ENCODE measurements at regions not wholly inside any gene's neighbourhood (a gene's known extent, or its start where the extent isn't known, plus 50 kb on each side); places are given as distances from the start of the nearest gene placed in this dataset.

DNA sequence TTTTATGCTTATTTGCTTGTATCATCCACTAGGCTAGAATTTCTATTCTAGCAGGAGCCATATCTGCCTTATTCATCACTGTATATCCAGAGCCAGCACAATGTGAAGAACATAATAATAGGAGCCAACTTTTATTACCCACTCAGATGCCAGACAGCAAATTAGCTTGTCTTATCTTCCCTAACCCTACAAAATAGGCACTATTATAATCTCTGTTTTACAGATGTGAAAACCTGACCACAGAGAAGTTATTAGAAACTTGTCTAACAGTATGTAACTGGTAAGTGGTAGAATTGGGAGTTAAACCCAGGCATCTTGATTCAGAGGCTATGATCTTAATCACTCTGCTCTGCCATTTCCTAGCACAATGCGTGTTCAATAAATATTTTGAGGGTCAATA, 579.5 kb downstream of the CAAP1 start:
- no peak for DNase-seq (ENCODE audit: low read depth)

DNA sequence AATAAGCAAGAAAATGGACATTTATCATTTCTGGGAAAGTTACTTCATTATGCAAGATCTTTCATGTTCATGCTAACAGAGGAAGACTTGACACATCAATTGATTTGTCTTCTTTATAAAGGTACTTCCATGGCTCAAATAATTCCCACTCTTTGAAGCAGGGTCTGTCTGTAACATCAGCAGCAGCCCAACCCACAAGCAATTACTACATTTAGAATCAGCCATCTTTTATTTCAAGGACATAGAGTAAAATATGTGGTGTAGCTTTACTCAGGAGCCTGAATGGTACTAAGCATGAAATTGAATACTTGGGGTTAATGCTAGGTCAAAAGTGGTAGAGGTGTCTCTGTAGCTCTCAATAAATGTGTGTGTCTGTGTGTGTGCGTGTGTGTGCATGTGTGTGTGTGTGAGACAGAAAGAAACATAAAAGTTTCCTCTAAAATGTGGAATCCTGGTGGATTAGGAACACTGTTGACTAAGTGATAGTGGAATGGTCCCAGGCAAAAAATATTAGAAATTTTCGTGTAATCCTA, 581.1 kb downstream of the CAAP1 start:
- DNase-seq (ENCODE audit: low read depth), result no peak

DNA sequence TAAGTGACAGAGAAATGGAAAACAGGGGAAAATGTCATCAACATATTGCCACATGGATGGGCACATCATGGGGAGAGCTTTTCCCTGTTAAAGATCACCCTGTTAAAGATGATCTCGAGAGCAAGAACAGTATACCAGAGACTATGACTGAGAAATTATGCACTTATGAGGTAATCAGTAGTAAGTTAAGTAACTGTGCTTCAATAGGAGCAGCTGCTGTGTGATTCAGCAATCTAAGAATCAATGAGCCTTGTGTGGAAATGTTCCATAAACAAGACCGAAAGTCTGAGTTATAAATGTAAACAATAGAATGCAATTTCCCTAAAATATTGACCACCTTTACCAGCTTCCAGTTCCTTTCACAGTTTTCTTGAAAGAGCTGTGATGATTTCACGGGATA, 582.3 kb downstream of the CAAP1 start:
- no peak for DNase-seq (ENCODE audit: low read depth)

DNA sequence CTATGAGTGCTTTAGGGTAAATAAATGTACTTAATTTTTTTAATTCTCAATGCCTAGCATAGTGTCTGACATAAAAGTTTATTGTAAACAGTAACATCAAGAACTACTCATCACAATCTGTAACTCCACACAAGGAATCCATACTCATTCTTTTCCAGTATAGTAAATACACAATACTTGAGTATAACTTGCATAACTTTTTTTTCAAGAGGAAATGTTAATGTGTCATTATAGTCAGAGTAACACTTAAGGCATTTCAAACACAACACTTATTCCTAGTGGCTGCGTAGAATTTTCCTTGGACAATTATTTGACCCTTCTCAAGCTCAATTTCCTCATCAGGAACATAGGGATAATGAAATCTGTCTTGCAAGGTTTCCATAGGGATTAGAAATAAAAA, 584.3 kb downstream of the CAAP1 start:
- DNase-seq (ENCODE audit: low read depth), result no peak

GRCh38 chr9:26301659-26302058, 590.9 kb downstream of the CAAP1 start:
- no peak for DNase-seq (ENCODE audit: low read depth)

DNA sequence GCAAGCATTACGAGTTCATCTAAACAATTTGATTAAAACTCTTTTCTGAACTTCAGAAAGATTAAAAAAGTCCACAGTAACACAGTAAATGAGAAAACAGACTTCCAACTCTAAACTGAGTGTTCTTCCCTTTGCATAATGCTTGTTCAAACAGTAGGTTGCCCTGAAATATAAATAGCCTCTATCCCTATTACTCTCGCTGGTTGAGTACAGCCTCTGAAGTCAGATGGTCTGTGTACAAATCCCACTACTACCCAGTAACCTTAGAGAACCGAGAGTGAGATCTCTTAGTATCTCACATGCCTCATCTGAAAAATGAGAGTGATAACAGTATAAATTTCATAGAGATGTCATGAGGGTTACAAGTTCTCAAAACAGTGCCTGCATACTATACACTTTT, 591.6 kb downstream of the CAAP1 start:
- DNase-seq (ENCODE audit: low read depth), result no peak

DNA sequence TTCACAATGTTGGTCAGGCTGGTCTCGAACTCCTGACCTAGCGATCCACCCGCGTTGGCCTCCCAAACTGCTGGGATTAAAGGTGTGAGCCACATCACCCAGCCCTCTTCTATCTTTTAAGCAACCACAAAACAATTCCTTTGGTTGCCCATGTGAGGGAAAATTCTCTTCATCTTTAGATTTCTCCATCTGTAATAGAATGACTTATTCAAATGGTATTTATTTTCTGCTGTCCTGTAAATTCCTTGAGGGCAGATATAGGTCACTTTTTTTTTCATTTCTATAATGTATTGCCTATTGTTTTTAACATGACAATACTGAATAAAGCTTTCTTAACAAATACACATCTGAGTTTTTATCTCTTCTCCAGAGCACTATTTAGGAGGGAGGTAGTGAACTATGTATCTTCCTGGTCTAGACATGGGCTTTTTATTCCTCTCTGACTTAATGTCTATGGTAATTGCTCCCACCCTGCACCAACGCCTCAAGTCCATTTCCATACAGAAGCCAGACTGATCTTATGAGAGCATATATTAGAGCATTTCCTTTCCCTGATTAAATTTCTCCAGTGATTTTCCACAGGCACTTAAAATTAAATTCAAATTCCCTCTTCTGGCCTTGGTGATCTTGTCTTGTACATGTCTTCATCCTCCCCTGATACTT, 595.6 kb downstream of the CAAP1 start:
- DNase-seq (ENCODE audit: low read depth), result no peak

GRCh38 chr9:26292943-26293342, 599.7 kb downstream of the CAAP1 start:
- DNase-seq (ENCODE audit: low read depth), result peak; percentile 21

GRCh38 chr9:26271495-26272122, 593.4 kb upstream of the TUSC1 start:
- no peak for DNase-seq (ENCODE audit: low read depth)

DNA sequence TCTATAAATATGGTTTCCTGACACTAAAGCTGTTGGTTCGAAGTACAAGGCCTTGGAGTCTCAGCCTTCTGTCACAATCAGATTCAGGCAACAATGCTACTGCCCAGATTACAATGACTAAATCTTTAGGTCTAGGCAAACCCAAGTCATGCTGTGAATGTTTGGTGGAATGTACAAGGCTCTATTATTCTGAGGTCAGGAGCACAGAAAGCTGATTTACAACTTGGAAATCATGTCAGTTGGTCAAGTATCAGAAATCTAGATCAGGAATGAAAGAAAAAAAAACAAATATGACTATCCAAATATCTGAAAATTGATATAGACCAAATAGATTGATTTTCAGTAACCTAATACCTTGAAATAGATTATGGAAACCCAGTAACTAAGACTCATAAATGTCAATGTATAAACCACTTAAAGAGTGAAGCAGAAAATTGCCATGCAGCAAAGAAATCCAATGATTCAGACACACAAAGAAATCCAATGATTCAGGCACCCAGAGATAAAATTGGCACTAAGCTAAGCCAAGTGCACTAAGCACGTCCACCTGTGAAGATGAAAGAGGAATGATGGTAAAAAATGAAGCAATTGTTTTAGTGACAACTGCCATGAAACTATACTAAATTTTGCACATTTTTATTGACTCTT, 588.0 kb upstream of the TUSC1 start:
- DNase-seq (ENCODE audit: low read depth), result no peak

DNA sequence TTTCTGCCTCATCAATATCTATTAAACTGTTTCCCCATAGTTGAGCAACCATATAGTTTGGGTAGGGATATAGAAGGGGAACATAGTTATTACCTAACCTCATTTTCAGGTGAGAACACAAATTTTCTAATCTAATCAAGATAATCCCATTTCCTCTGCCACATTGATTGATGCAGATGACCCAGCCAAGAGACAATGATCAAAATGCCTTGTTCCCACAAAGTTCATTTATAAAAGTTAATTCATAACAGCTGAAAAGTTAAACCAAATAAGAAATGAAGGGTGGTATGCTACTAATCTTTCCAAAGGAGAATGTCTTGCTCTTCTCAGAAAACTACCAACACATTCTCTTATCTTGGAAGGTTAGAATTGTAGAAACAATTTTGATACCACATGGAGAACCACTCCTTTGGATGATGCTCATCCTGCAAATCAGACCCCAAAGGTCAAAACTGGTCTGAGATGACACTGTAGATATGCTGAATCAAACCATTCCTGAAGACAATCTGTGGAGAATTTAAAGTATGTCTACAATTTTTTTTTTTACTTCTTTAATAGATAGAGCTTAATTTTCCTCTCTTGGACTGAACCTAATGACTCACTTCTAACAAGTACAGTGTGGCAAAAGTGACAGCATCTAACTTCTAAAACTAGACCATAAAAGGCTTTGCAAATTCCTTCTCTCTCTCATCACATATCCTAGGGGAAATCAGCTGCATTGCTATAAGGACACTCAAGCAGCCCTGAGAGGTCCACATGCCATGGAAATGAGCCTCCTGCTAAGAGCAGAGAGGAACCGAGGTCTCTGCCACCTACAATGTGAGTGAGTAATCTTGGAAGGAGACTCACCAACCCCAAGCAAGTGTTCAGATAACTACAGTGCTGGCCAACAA, 586.7 kb upstream of the TUSC1 start:
- DNase-seq (ENCODE audit: low read depth), result peak; percentile 96

DNA sequence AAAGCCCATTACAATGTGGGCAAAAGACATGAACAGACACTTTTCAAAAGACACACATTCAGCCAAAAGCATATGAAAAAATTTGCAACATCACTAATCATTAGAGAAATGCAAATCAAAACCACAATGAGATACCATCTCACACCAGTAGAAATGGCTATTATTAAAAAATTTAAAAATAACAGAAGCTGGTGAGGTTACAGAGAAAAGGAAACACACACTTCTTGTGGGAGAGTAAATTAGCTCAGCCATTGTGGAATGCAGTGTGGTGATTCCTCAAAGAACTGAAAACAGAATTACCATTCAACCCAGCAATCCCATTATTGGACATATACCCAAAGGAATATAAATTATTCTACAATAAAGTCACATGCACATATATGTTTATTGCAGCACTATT, 585.2 kb upstream of the TUSC1 start:
- DNase-seq (ENCODE audit: low read depth), result no peak

DNA sequence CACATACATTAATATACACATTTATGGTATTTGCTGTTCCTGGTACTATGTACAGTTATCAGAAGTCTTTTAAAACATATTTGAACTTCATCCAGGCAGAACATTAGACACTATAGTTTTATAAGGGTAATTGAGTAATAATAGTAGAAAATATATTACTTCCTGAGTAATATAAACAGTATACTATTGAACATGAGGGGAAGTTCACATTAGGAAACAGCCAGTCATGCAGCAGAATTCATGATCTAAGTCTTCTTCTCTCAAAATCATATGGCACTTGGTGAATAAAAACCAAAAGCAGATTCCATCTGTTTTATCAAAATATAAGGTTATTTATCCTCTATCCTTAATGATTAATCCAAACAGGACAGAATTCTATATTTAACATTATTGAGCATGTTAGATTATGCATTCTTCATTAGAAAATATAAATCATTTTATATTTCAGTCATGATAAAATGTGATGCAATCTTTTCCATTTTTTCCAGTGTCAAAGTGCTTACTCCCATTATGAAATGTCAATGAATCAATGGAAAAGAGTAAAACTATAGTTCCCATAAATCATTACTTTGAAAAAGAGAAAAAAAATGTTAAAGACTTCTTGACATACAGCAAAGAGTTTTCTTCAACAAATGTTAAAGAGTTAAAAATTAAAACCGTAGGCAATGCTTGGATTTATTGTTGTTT, 584.3 kb upstream of the TUSC1 start:
- DNase-seq (ENCODE audit: low read depth), result no peak

DNA sequence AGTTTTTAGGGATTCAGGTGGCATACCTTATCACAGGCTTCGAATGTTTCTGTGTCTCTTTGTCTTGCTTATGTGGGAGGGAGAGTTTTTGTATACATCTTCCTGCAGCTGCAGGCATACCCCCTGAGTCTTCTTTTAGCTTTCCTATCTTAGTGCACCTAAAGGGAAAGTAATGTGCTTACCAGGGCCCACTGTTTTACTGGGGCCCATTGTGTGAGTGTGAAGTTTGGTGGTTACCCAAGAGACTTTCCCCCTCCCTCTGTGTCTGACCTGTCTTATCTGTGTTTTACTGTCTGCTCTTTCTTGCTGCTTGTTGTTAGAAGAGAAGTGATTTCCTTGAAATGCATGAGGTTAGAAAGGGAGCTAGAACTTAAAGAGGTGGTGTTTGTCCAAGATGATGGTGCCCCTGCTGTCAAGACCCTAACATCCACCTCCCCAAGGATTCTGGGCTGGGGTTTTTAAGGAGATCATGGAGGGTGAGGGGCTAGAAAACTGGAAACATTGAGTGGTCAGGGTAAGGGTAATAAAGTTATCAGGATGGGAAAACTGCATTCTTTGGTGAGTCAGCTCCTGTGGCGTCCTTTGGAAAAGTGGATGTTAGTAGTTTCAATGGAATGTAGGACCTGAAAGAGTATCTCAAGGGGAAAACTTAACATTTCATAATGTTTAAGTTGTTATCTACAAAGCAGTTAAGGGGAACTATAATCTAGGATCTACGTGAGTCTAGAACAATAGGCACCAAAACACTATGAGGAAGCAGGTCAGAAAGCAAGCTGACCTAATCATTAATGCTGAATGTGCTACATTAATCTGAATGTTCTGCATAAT, 583.5 kb upstream of the TUSC1 start:
- peak; percentile 49 for DNase-seq (ENCODE audit: low read depth)

GRCh38 chr9:26260238-26260637, 582.0 kb upstream of the TUSC1 start:
- DNase-seq (ENCODE audit: low read depth), result no peak

- no peak for DNase-seq (ENCODE audit: low read depth)
Measured at GRCh38 chr9:26247861-26248260, 569.6 kb upstream of the TUSC1 start.

- DNase-seq (ENCODE audit: low read depth), result no peak
Measured at GRCh38 chr9:26244661-26245451, 566.6 kb upstream of the TUSC1 start.

DNA sequence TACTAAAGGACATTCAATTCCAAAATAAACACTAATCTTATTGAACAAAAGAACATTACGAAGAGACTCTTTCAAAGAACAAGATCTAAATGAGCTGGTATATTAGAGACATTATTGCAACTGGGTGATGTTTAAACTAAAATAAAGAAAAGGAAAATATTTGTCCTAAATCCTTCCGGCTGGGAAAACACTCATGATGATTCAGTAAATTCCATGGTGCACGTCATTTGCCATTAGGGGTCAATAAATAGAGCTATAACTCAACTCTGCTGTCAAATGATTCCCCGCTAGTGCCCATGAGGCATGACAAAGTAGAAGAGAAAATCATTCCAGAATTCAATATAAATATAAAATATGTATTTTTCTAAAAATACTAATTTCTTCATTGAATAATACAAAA, 565.5 kb upstream of the TUSC1 start:
- DNase-seq (ENCODE audit: low read depth), result peak; percentile 44

DNA sequence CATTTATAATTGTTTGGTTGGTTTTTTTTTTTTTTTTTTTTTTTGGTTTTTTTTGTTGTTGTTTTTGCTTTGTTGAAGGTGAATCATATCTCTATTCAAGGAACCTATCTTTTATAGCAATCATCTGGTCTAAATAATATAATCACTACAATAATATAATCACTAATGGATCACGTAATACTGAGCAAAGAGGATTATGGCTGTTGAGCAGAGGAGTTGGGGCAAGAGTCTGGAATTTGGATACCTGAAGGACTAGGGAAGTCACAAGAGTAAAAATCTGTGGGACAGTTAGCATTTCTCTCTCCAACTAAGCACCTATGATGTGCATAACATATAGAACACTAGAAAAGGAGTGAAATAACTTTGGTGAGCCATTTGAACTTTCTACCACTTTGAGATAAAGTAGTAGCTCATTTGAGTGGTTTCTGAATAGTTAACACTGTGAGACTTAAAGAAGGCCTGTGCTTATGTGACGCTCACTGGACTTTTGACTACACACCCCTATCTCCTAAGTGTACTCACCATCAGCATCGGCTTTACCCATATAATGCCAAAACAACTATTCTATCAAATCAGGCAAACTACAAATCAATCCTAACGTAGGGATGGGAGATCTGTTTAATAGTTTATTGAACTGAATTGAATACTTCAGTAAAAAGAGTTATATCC, 564.9 kb upstream of the TUSC1 start:
- DNase-seq (ENCODE audit: low read depth), result no peak

All from GM04504 (cell line).